H1 (cell line): ENCODE measurements at regions not wholly inside any gene's neighbourhood (a gene's known extent, or its start where the extent isn't known, plus 50 kb on each side); places are given as distances from the start of the nearest gene placed in this dataset.

Experiments
- CTCF ChIA-PET: fragments of 300-600 bp; sonication (Branson Sonifier 250); formaldehyde crosslinking; loops from one replicate; lab custom pipeline; 2021; ENCODE audit not compliant: partially characterized antibody; lab: Charles Lee
- POLR2A ChIA-PET: fragments of 300-600 bp; sonication (Branson Sonifier 250); formaldehyde crosslinking; loops from one replicate; lab custom pipeline; 2021; ENCODE audit warnings: inconsistent platforms; ENCODE audit not compliant: partially characterized antibody; lab: Charles Lee
- DNase-seq, 2 experiments: peaks; one replicate each; pipeline versions ENCODE4 v3.0.0 to v3.0.0-alpha.2; 2010 to 2022; ENCODE audit warnings: low spot score in 2 of 2, low read depth in 1 of 2, mixed read lengths in 1 of 2
- FAIRE-seq: peaks from 2 replicates; lab custom pipeline; 2011; peaks lifted over from hg19 to GRCh38; lab: Jason Lieb, UNC
- H2AFZ ChIP-seq: 2 replicates; pipeline ENCODE4 v1.8.1; 2012; ENCODE audit warnings: low read length, inconsistent platforms
- H2AK5ac ChIP-seq: 2 replicates; pipeline ENCODE4 v1.6.1; 2013; ENCODE audit warnings: low read depth, low read length
- H2BK120ac ChIP-seq: replicated peaks from 2 replicates; pipeline ENCODE3; 2013; ENCODE audit warnings: low read depth, low read length, inconsistent platforms
- H2BK12ac ChIP-seq: 2 replicates; pipeline ENCODE4 v1.6.1; 2013; ENCODE audit warnings: low read depth, low read length
- H2BK15ac ChIP-seq: 2 replicates; pipeline ENCODE4 v1.6.1; 2013; ENCODE audit warnings: low read length
- H2BK20ac ChIP-seq: 2 replicates; pipeline ENCODE4 v1.6.1; 2013; ENCODE audit warnings: low read length
- H2BK5ac ChIP-seq: 2 replicates; pipeline ENCODE4 v1.6.1; 2013; ENCODE audit warnings: low read depth, low read length
- H3K14ac ChIP-seq: 2 replicates; pipeline ENCODE4 v1.6.1; 2013; ENCODE audit warnings: inconsistent platforms; ENCODE audit not compliant: insufficient read length
- H3K18ac ChIP-seq: 2 replicates; pipeline ENCODE4 v1.6.1; 2013; ENCODE audit warnings: low read length; ENCODE audit errors: extremely low read depth
- H3K23ac ChIP-seq: 2 replicates; pipeline ENCODE4 v1.6.1; 2013; ENCODE audit warnings: inconsistent platforms; ENCODE audit not compliant: insufficient read length
- H3K23me2 ChIP-seq: 2 replicates; pipeline ENCODE4 v1.6.1; 2013; ENCODE audit warnings: low read depth, low read length
- H3K27ac ChIP-seq: 2 replicates; pipeline ENCODE4 v1.6.1; 2011; ENCODE audit warnings: low read depth, low read length, inconsistent platforms
- H3K27me3 ChIP-seq, 4 experiments: replicated peaks in 1 of 4; 1 replicate in 1 of 4; 2 replicates in 3 of 4; pipeline versions ENCODE4 v1.6.1 to v1.8.1; 2011 to 2013; ENCODE audit warnings: low read length in 3 of 4, mild to moderate bottlenecking in 3 of 4, inconsistent platforms in 2 of 4, mixed read lengths in 2 of 4, moderate library complexity in 1 of 4; ENCODE audit not compliant: control insufficient read depth in 3 of 4, insufficient read depth in 3 of 4; ENCODE audit errors: extremely low read depth in 1 of 4
- H3K36me3 ChIP-seq, 4 experiments: 2 replicates each; pipeline versions ENCODE4 v1.6.1 to v1.8.1; 2011 to 2013; ENCODE audit warnings: mild to moderate bottlenecking in 4 of 4, low read length in 3 of 4, moderate library complexity in 2 of 4, control low read depth in 1 of 4, inconsistent platforms in 1 of 4; ENCODE audit not compliant: insufficient read depth in 4 of 4, control insufficient read depth in 2 of 4
- H3K4ac ChIP-seq: replicated peaks from 2 replicates; pipeline ENCODE3; 2013; ENCODE audit warnings: low read length, low read depth, mixed read lengths, inconsistent platforms; ENCODE audit not compliant: insufficient read length
- H3K4me1 ChIP-seq, 4 experiments: replicated peaks in 1 of 4; 1 replicate in 1 of 4; 2 replicates in 3 of 4; pipeline versions ENCODE4 v1.6.1 to v1.8.1; 2011 to 2013; ENCODE audit warnings: low read length in 3 of 4, inconsistent platforms in 2 of 4, mixed read lengths in 1 of 4; ENCODE audit not compliant: insufficient read depth in 4 of 4, control insufficient read depth in 3 of 4
- H3K4me2 ChIP-seq, 2 experiments: 2 replicates each; pipeline versions ENCODE4 v1.6.1 to v1.8.1; 2011 to 2013; ENCODE audit warnings: low read depth in 2 of 2, low read length in 2 of 2, control low read depth in 1 of 2, inconsistent platforms in 1 of 2, mild to moderate bottlenecking in 1 of 2; ENCODE audit not compliant: insufficient read depth in 1 of 2
- H3K4me3 ChIP-seq, 4 experiments: fragments of 200-600, 300-600 bp in 1 of 4; sonication (generic), shearing (Covaris generic), sonication (Bioruptor Twin) in 1 of 4; 2 replicates each; pipeline versions ENCODE4 v1.5.1 to v1.8.1; 2011 to 2016; ENCODE audit warnings: low read length in 4 of 4, low read depth in 3 of 4, control low read depth in 2 of 4, inconsistent platforms in 2 of 4, mild to moderate bottlenecking in 2 of 4, mixed read lengths in 1 of 4, moderate library complexity in 1 of 4; ENCODE audit not compliant: insufficient read depth in 2 of 4; ENCODE audit errors: extremely low read depth in 1 of 4
- H3K56ac ChIP-seq: replicated peaks from 2 replicates; pipeline ENCODE3; 2013; ENCODE audit warnings: low read depth, mild to moderate bottlenecking, mixed read lengths, low read length, inconsistent platforms; ENCODE audit not compliant: insufficient read length
- H3K79me1 ChIP-seq: 2 replicates; pipeline ENCODE4 v1.6.1; 2013; ENCODE audit warnings: low read depth, low read length, control low read depth
- H3K79me2 ChIP-seq, 2 experiments: 2 replicates each; pipeline versions ENCODE4 v1.6.1 to v1.8.1; 2012 to 2013; ENCODE audit warnings: low read length in 2 of 2, mild to moderate bottlenecking in 2 of 2, inconsistent platforms in 1 of 2; ENCODE audit not compliant: insufficient read depth in 2 of 2, control insufficient read depth in 1 of 2
- H3K9ac ChIP-seq, 4 experiments: replicated peaks in 1 of 4; 1 replicate in 1 of 4; 2 replicates in 3 of 4; pipeline versions ENCODE4 v1.6.1 to v1.8.1; 2011 to 2013; ENCODE audit warnings: low read depth in 3 of 4, low read length in 3 of 4, control low read depth in 2 of 4, mild to moderate bottlenecking in 2 of 4, moderate library complexity in 2 of 4, inconsistent platforms in 1 of 4; ENCODE audit errors: extremely low read depth in 1 of 4
- H3K9me3 ChIP-seq, 2 experiments: 2 replicates each; pipeline versions ENCODE4 v1.6.1 to v1.8.1; 2012 to 2013; ENCODE audit warnings: mild to moderate bottlenecking in 2 of 2, moderate library complexity in 2 of 2, control low read depth in 1 of 2, inconsistent platforms in 1 of 2, low read depth in 1 of 2, low read length in 1 of 2, mixed read lengths in 1 of 2; ENCODE audit not compliant: insufficient read depth in 2 of 2
- H4K20me1 ChIP-seq, 2 experiments: replicated peaks in 1 of 2; 2 replicates each; pipeline versions ENCODE3 to v1.8.1; 2011 to 2013; ENCODE audit warnings: inconsistent platforms in 2 of 2, low read length in 2 of 2, mild to moderate bottlenecking in 1 of 2; ENCODE audit not compliant: insufficient read depth in 2 of 2, control insufficient read depth in 1 of 2
- H4K5ac ChIP-seq: 2 replicates; pipeline ENCODE4 v1.6.1; 2013; ENCODE audit warnings: low read length, low read depth, mixed read lengths, inconsistent platforms; ENCODE audit not compliant: insufficient read length
- H4K8ac ChIP-seq: 2 replicates; pipeline ENCODE4 v1.8.0; 2013; ENCODE audit warnings: mild to moderate bottlenecking, moderate library complexity, low read length, inconsistent platforms; ENCODE audit not compliant: insufficient read depth; ENCODE audit errors: extremely low read depth
- H4K91ac ChIP-seq: replicated peaks from 2 replicates; pipeline ENCODE3; 2013; ENCODE audit warnings: low read length, mixed read lengths, inconsistent platforms; ENCODE audit not compliant: insufficient read length
- EP300 ChIP-seq, 2 experiments: IDR thresholded peaks; 1 replicate in 1 of 2; 2 replicates in 1 of 2; pipeline ENCODE4 v1.6.1; 2011 to 2012; ENCODE audit warnings: low read depth in 2 of 2, low read length in 2 of 2, mild to moderate bottlenecking in 2 of 2, borderline replicate concordance in 1 of 2, inconsistent platforms in 1 of 2, moderate library complexity in 1 of 2
- EZH2 ChIP-seq: fragments of 200-600 bp; sonication (generic); IDR thresholded peaks from 2 replicates; pipeline ENCODE4 v1.7.1; 2012; ENCODE audit warnings: low read depth, mild to moderate bottlenecking, moderate library complexity, low read length, inconsistent platforms; ENCODE audit not compliant: severe bottlenecking
- FOSL1 ChIP-seq: IDR thresholded peaks from 2 replicates; pipeline ENCODE4 v1.6.1; 2011; ENCODE audit warnings: mild to moderate bottlenecking, low read depth, low read length, moderate library complexity; ENCODE audit not compliant: insufficient read depth
- NANOG ChIP-seq: IDR thresholded peaks from 2 replicates; pipeline ENCODE4 v1.6.1; 2011; ENCODE audit warnings: low read length, low read depth, mild to moderate bottlenecking, inconsistent platforms; ENCODE audit not compliant: insufficient read depth, poor library complexity, severe bottlenecking
- PHF8 ChIP-seq: fragments of 200-600 bp; sonication (generic); conservative IDR thresholded peaks from 2 replicates; pipeline ENCODE4 v1.7.1; 2012; ENCODE audit warnings: low read depth, mild to moderate bottlenecking, inconsistent platforms, low read length, moderate library complexity
- POLR2AphosphoS5 ChIP-seq: IDR thresholded peaks from 2 replicates; pipeline ENCODE4 v1.6.1; 2011; ENCODE audit warnings: low read depth, low read length
- RBBP5 ChIP-seq: IDR thresholded peaks from 2 replicates; pipeline ENCODE4 v1.7.1; 2012; ENCODE audit warnings: low read depth, mild to moderate bottlenecking, inconsistent platforms, low read length, moderate library complexity, borderline replicate concordance
- SAP30 ChIP-seq: fragments of 300-600 bp; sonication (generic); IDR thresholded peaks from 2 replicates; pipeline ENCODE4 v1.7.1; 2012; ENCODE audit warnings: low read length, moderate library complexity, mild to moderate bottlenecking, inconsistent platforms; ENCODE audit not compliant: insufficient read depth, insufficient replicate concordance
- SIRT6 ChIP-seq: IDR thresholded peaks from one replicate; pipeline ENCODE4 v1.7.1; 2012; ENCODE audit warnings: low read length, inconsistent platforms
- SIX5 ChIP-seq: IDR thresholded peaks from 2 replicates; pipeline ENCODE4 v1.6.1; 2011; ENCODE audit warnings: mild to moderate bottlenecking, low read depth, low read length
- SP2 ChIP-seq: IDR thresholded peaks from 2 replicates; pipeline ENCODE4 v1.6.1; 2012; ENCODE audit warnings: mild to moderate bottlenecking, low read length, inconsistent platforms
- SRF ChIP-seq: IDR thresholded peaks from 2 replicates; pipeline ENCODE4 v1.6.1; 2011; ENCODE audit warnings: mild to moderate bottlenecking, low read depth, low read length, moderate library complexity
- TCF12 ChIP-seq: IDR thresholded peaks from 2 replicates; pipeline ENCODE4 v1.6.1; 2011; ENCODE audit warnings: low read depth, mild to moderate bottlenecking, low read length
- WGBS, 2 experiments: shearing (Covaris generic) in 1 of 2; methylation state at CpG; one replicate each; pipeline versions ENCODE4 v1.1.6 to v1.1.7; 2013 to 2015; ENCODE audit warnings: low lambda C conversion rate in 2 of 2, mixed read lengths in 2 of 2, inconsistent platforms in 1 of 2, low coverage in 1 of 2, missing lambda C conversion rate in 1 of 2; ENCODE audit not compliant: insufficient replicate concordance in 2 of 2, insufficient coverage in 1 of 2, insufficient read length in 1 of 2; ENCODE audit errors: extremely low coverage in 1 of 2, missing lambda C conversion rate in 1 of 2; 5-methylcytosine and 5-hydroxymethylcytosine counted together

DNA sequence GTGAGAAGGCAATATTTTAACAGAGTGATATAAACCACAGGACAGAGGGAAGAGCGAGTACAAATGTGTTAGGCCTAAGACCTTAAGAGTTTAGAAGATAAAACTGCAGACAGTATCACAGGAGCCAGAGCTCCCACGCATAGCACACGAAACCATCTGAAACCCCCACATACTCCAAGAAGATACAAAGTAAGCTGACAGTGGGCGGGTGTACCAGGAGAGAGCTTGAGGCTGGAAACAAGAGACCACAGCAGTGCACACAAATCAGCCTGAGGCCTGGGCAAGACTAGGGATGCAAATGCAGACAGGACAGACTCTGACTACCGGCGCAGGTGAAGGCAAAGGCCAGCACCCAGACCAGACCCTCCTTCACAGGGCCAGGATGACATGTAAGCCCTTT lies 54.1 kb upstream of the ARHGAP24 start:
- H3K9me3 ChIP-seq = no peaks in the 10 kb centered on the region
- H4K8ac ChIP-seq = peak overlapping the region; percentile 51; the same call in 1 of the 2 replicates
- no peak overlapping the region for H2BK20ac ChIP-seq
- H2BK5ac ChIP-seq = no peak overlapping the region
- no peak overlapping the region for H3K14ac ChIP-seq
- H3K4ac ChIP-seq = no peak overlapping the region
- no peak overlapping the region for H4K91ac ChIP-seq
- no peaks in the 10 kb centered on the region for H3K79me2 ChIP-seq
- FAIRE-seq (no peak), DNase-seq (no peak)
- no peak overlapping the region for H2BK12ac ChIP-seq
- H3K56ac ChIP-seq = no peak overlapping the region
- 91% methylated on average over 6 of the region's 6 CpGs; no CpG with 5 or more reads in 1 of the 2 experiments for WGBS, 2 experiments
- H3K18ac ChIP-seq = no peak overlapping the region
- TF ChIP-seq EP300 (IDR thresholded peaks at IDR 0.05; ENCODE audit: borderline replicate concordance in 1 of 2, low read depth in 2 of 2, low read length in 2 of 2) = no peak
- TF ChIP-seq POLR2AphosphoS5 = no peak
- no peak for TF ChIP-seq NANOG
- TF ChIP-seq SP2 = no peak
- TF ChIP-seq SIRT6 = no peak
- no peak for TF ChIP-seq TCF12
- TF ChIP-seq EZH2 = no peak
- TF ChIP-seq SIX5 = no peak
- no peak for TF ChIP-seq PHF8
- no peak for TF ChIP-seq RBBP5
- no peak for TF ChIP-seq SRF
- TF ChIP-seq SAP30 = no peak
- no peak for TF ChIP-seq FOSL1
- no peak overlapping the region for H4K5ac ChIP-seq
- H2AFZ ChIP-seq = 0 out of 2 replicates have a peak overlapping the region, but pooled peaks have one; percentile 25
- H3K79me1 ChIP-seq = no peaks in the 10 kb centered on the region
- no peak overlapping the region for H3K4me3 ChIP-seq
- no peak overlapping the region for H2BK120ac ChIP-seq
- no peak overlapping the region for H2AK5ac ChIP-seq
- no peak overlapping the region for H3K23ac ChIP-seq
- H3K23me2 ChIP-seq = no peaks in the 10 kb centered on the region
- no peak overlapping the region for H3K27ac ChIP-seq
- H3K4me2 ChIP-seq = no peak overlapping the region
- H2BK15ac ChIP-seq = no peak overlapping the region
- no peaks in the 10 kb centered on the region for H3K36me3 ChIP-seq
- no peak overlapping the region; a peak in 1 of 7 replicates for H3K9ac ChIP-seq
- no peaks in the 10 kb centered on the region for H3K27me3 ChIP-seq
- CTCF ChIA-PET = interaction anchor here (0.6 to 1.4 kb wide), 3 partner anchors 18 to 335 kb away, joined by 3 to 11 read pairs (median 4); no protein-coding TSS in a partner anchor
- POLR2A ChIA-PET = no interaction called here
- no peaks in the 10 kb centered on the region for H4K20me1 ChIP-seq
- H3K4me1 ChIP-seq = no peaks in the 10 kb centered on the region
